Activated naive CD4-positive, alpha-beta T cell treated with anti-CD3 and anti-CD28 coated beads, Interleukin-2, amount 50 U/mL, for 24 hours (primary cell): ENCODE measurements at regions not wholly inside any gene's neighbourhood (a gene's known extent, or its start where the extent isn't known, plus 50 kb on each side); places are given as distances from the start of the nearest gene placed in this dataset.

Experiments
- H3K27ac Mint-ChIP-seq: one replicate; pipeline ENCODE4 v1.8.0; 2021; ENCODE audit warnings: mild to moderate bottlenecking, mixed read lengths
- H3K27me3 Mint-ChIP-seq: one replicate; pipeline ENCODE4 v1.8.0; 2021; ENCODE audit warnings: mixed read lengths
- H3K36me3 Mint-ChIP-seq: one replicate; pipeline ENCODE4 v1.8.0; 2021; ENCODE audit warnings: mixed read lengths
- H3K4me1 Mint-ChIP-seq: one replicate; pipeline ENCODE4 v1.8.0; 2021; ENCODE audit warnings: mixed read lengths
- H3K4me3 Mint-ChIP-seq: one replicate; pipeline ENCODE4 v1.8.0; 2021; ENCODE audit warnings: mild to moderate bottlenecking, mixed read lengths
- H3K9me3 Mint-ChIP-seq: one replicate; pipeline ENCODE4 v1.8.0; 2021; ENCODE audit warnings: mixed read lengths

GRCh38 chr17:52831536-52831935, 673.0 kb upstream of the CA10 start:
- peaks cover 1% of the 10 kb centered on the region for H3K27me3 Mint-ChIP-seq
- no peaks in the 10 kb centered on the region for H3K36me3 Mint-ChIP-seq
- H3K9me3 Mint-ChIP-seq: peaks cover 11% of the 10 kb centered on the region
- H3K4me3 Mint-ChIP-seq: no peak overlapping the region
- no peaks in the 10 kb centered on the region for H3K4me1 Mint-ChIP-seq
- no peak overlapping the region for H3K27ac Mint-ChIP-seq

- H3K9me3 Mint-ChIP-seq: no peaks in the 10 kb centered on the region
- H3K27ac Mint-ChIP-seq: no peak overlapping the region
- H3K36me3 Mint-ChIP-seq: no peaks in the 10 kb centered on the region
- no peak overlapping the region for H3K4me3 Mint-ChIP-seq
- peaks cover 1% of the 10 kb centered on the region for H3K27me3 Mint-ChIP-seq
- H3K4me1 Mint-ChIP-seq: no peaks in the 10 kb centered on the region
Measured at GRCh38 chr17:52828621-52829020, 670.1 kb upstream of the CA10 start.

DNA sequence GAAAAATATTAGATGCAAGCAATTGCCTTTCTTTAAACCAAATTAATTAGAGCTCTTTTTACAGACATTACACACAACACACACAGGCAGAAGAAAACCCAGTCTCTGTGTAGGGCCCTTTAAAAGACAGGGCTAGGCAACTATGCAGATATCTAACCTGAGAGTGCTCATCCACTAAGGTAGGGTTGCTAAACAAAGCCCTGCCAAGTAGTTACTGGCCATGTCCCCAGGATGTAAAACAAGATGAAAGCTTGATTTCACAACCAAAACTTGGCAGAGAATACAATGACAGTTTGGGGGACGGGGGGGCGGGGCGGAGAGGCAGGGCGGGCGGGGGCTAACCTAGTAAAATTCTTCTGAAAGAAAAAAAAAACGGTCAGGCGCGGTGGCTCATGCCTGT, 669.0 kb upstream of the CA10 start:
- no peaks in the 10 kb centered on the region for H3K9me3 Mint-ChIP-seq
- H3K4me1 Mint-ChIP-seq: no peaks in the 10 kb centered on the region
- no peak overlapping the region for H3K4me3 Mint-ChIP-seq
- H3K36me3 Mint-ChIP-seq: no peaks in the 10 kb centered on the region
- no peak overlapping the region for H3K27ac Mint-ChIP-seq
- H3K27me3 Mint-ChIP-seq: peaks cover 1% of the 10 kb centered on the region

GRCh38 chr17:52824542-52824941, 666.0 kb upstream of the CA10 start:
- H3K27ac Mint-ChIP-seq: no peak overlapping the region
- no peaks in the 10 kb centered on the region for H3K4me1 Mint-ChIP-seq
- peaks cover 1% of the 10 kb centered on the region for H3K27me3 Mint-ChIP-seq
- H3K36me3 Mint-ChIP-seq: no peaks in the 10 kb centered on the region
- peaks cover 4% of the 10 kb centered on the region for H3K9me3 Mint-ChIP-seq
- H3K4me3 Mint-ChIP-seq: no peak overlapping the region

DNA sequence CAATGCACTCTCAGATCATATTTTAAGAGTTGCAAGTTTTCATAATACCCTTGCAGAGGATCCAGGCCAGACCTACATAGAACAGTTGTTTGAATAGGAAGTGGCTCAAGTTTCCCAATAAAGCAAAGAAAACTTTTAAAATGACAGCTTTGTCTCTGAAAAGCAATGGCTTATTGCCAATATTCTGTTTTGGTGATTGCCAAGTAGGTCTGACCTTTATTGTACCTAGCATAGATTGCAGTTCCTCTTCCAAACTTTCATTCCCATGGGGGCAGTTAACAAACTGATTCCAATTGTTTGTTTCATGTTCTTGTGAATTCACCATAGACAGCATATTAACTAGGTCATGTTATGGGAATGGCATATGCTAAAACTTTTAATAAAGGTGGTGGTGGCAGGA, 664.6 kb upstream of the CA10 start:
- Mint-ChIP-seq H3K4me1 (no peaks in the 10 kb centered on the region), H3K36me3 (no peaks in the 10 kb centered on the region), H3K9me3 (peaks cover 4% of the 10 kb centered on the region), H3K27me3 (peaks cover 1% of the 10 kb centered on the region), H3K27ac (no peak overlapping the region), H3K4me3 (no peak overlapping the region)

GRCh38 chr17:52790359-52790955, 631.9 kb upstream of the CA10 start:
- Mint-ChIP-seq H3K36me3 (no peaks in the 10 kb centered on the region), H3K9me3 (no peaks in the 10 kb centered on the region), H3K4me3 (no peak overlapping the region), H3K27ac (no peak overlapping the region), H3K27me3 (no peaks in the 10 kb centered on the region), H3K4me1 (no peaks in the 10 kb centered on the region)

GRCh38 chr17:52789829-52790228, 631.3 kb upstream of the CA10 start:
- H3K36me3 Mint-ChIP-seq: no peaks in the 10 kb centered on the region

DNA sequence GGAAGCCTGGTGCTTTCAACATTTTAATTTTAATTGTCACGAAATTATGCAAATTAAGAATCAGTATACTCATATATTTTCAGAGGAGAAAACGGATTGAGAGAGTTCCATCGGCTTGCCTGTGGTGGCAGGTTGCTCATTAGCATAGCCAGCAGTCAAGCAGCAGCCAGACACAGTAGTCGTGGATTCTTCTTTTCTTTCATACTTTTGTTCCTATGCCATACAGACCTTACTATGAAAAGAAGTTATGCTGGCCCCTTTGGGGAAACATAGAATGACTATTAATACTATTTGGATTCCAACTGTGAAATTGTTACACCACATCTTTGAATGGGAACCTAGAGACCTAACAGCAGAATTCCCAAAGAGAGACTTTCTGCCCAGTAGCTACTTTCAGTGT, 617.7 kb upstream of the CA10 start:
- H3K9me3 Mint-ChIP-seq: peaks cover 6% of the 10 kb centered on the region
- H3K4me3 Mint-ChIP-seq: no peak overlapping the region
- H3K36me3 Mint-ChIP-seq: no peaks in the 10 kb centered on the region
- H3K27ac Mint-ChIP-seq: no peak overlapping the region
- H3K4me1 Mint-ChIP-seq: no peaks in the 10 kb centered on the region
- no peaks in the 10 kb centered on the region for H3K27me3 Mint-ChIP-seq

More at GRCh38 chr17:52789829-52790228, 631.3 kb upstream of the CA10 start:
- Mint-ChIP-seq H3K4me1 (no peaks in the 10 kb centered on the region), H3K27me3 (no peaks in the 10 kb centered on the region), H3K27ac (no peak overlapping the region), H3K4me3 (no peak overlapping the region), H3K9me3 (peaks cover 4% of the 10 kb centered on the region)

- no peak overlapping the region for H3K27ac Mint-ChIP-seq
- no peaks in the 10 kb centered on the region for H3K27me3 Mint-ChIP-seq
- no peaks in the 10 kb centered on the region for H3K4me1 Mint-ChIP-seq
- peaks cover 14% of the 10 kb centered on the region for H3K9me3 Mint-ChIP-seq
- H3K36me3 Mint-ChIP-seq: no peaks in the 10 kb centered on the region
- H3K4me3 Mint-ChIP-seq: no peak overlapping the region
Measured at GRCh38 chr17:52762794-52763167, 604.3 kb upstream of the CA10 start.

DNA sequence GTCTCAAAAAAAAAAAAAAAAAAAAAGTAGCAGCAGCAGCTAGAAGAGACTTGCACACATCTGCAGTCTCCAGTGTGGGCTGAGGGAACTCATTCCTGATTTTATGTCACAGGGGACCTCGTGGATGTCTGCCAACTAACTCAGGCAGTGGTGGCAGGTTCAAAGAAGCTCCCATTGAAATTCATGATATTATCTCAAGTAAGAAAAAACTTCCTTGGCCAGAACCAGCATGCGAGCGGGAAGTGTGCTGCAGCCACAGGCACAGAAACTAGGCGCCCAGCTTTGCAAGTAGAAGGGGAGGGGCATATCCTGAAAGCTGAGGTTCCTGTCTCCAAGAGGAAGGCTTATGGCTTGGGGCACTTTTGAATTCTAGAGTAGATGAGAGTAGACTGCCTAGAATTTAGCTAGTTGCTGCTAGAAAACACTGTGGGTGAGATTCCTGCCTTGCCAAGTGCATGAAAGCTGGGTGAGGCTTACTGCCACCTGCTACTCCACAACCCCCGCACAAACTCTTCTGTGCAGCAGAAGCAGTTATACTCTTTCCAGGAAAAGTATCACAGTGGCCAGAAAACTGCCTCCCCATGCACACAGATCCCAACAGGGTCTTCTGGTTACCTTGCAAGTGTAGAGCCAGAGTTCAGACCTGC, 603.8 kb upstream of the CA10 start:
- Mint-ChIP-seq H3K4me1 (no peaks in the 10 kb centered on the region), H3K27ac (no peak overlapping the region), H3K9me3 (peaks cover 14% of the 10 kb centered on the region), H3K36me3 (no peaks in the 10 kb centered on the region), H3K4me3 (no peak overlapping the region), H3K27me3 (no peaks in the 10 kb centered on the region)

DNA sequence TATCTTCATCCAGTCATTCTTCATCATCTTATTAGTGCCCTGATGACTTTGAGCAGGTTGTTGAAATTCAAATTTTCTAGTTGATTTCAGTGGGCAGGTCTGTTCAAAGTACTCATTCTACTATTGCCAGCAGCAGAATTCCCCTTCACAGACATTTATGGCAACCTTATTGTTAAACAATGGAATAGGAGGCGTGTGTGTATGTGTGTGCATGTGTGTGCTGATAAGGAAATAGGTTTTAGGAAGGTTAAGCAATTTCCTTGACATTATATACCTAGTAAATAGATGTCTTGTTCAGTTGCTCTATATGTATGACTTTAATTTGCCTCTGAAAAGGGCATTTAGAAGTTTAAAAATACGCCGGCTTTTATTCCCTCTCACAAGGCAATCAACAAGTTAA, 601.4 kb upstream of the CA10 start:
- Mint-ChIP-seq H3K4me1 (no peaks in the 10 kb centered on the region), H3K4me3 (no peak overlapping the region), H3K36me3 (no peaks in the 10 kb centered on the region), H3K27ac (no peak overlapping the region), H3K27me3 (no peaks in the 10 kb centered on the region), H3K9me3 (peaks cover 8% of the 10 kb centered on the region)

DNA sequence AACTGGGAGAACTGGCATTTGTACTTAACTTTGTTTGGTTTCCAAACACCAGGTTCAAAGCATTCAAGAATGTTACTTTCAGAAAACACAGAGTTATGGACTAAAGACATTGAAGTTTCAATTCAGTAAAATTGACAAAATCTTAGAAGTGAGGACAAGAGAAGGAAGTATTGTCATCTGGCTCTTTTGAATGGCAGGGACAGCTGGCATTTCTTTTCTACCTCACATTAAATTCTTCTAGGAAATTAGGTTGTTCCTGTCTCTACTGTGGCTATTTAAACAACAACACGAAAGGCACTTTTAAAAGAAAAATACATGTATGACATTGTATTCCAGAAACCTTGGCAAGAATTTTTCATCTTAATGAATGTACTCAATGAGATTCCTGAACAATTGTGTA, 600.0 kb upstream of the CA10 start:
- Mint-ChIP-seq H3K9me3 (no peaks in the 10 kb centered on the region), H3K27me3 (no peaks in the 10 kb centered on the region), H3K36me3 (no peaks in the 10 kb centered on the region), H3K27ac (no peak overlapping the region), H3K4me3 (no peak overlapping the region), H3K4me1 (no peaks in the 10 kb centered on the region)

DNA sequence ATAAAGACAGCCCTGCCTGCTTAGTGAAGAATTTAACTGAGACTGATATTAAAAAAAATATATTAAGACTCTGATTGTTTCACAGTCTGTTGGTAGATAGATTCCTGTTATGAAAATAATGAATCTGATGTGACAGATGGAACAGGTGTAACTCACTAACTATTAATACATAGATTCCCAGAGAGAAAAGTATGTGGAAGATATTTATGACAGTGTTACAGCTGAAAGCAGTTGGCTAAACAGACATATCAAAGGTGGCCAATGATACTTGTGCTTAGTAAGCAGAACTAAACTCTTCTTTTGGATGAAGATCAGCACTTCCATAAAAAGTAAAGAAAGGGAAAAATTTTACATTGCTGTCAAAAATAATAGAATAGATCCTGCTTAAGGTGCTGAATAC, 598.2 kb upstream of the CA10 start:
- Mint-ChIP-seq H3K4me3 (no peak overlapping the region), H3K36me3 (no peaks in the 10 kb centered on the region), H3K27me3 (no peaks in the 10 kb centered on the region), H3K4me1 (no peaks in the 10 kb centered on the region), H3K9me3 (peaks cover 3% of the 10 kb centered on the region), H3K27ac (no peak overlapping the region)

GRCh38 chr17:52754838-52755237, 596.3 kb upstream of the CA10 start:
- Mint-ChIP-seq H3K4me3 (no peak overlapping the region), H3K27ac (no peak overlapping the region), H3K4me1 (no peaks in the 10 kb centered on the region), H3K27me3 (no peaks in the 10 kb centered on the region), H3K36me3 (no peaks in the 10 kb centered on the region), H3K9me3 (peaks cover 6% of the 10 kb centered on the region)

GRCh38 chr17:52751051-52751450, 592.5 kb upstream of the CA10 start:
- Mint-ChIP-seq H3K4me3 (no peak overlapping the region), H3K27ac (no peak overlapping the region)

GRCh38 chr17:52744179-52744578, 585.7 kb upstream of the CA10 start:
- H3K27me3 Mint-ChIP-seq: no peaks in the 10 kb centered on the region
- no peaks in the 10 kb centered on the region for H3K4me1 Mint-ChIP-seq
- no peaks in the 10 kb centered on the region for H3K9me3 Mint-ChIP-seq
- no peak overlapping the region for H3K27ac Mint-ChIP-seq
- H3K4me3 Mint-ChIP-seq: no peak overlapping the region
- H3K36me3 Mint-ChIP-seq: no peaks in the 10 kb centered on the region

More at GRCh38 chr17:52751051-52751450, 592.5 kb upstream of the CA10 start:
- no peaks in the 10 kb centered on the region for H3K36me3 Mint-ChIP-seq
- peaks cover 6% of the 10 kb centered on the region for H3K9me3 Mint-ChIP-seq
- H3K4me1 Mint-ChIP-seq: no peaks in the 10 kb centered on the region
- H3K27me3 Mint-ChIP-seq: no peaks in the 10 kb centered on the region

GRCh38 chr17:52740006-52740405, 581.5 kb upstream of the CA10 start:
- Mint-ChIP-seq H3K27ac (no peak overlapping the region), H3K27me3 (no peaks in the 10 kb centered on the region), H3K9me3 (no peaks in the 10 kb centered on the region), H3K4me1 (no peaks in the 10 kb centered on the region), H3K36me3 (no peaks in the 10 kb centered on the region), H3K4me3 (no peak overlapping the region)
